Hepatocyte (in vitro differentiated cells): ENCODE measurements at regions not wholly inside any gene's neighbourhood (a gene's known extent, or its start where the extent isn't known, plus 50 kb on each side); places are given as distances from the start of the nearest gene placed in this dataset.

Experiments used
- EZH2 ChIP-seq: fragments of 200-600 bp; sonication (generic); IDR thresholded peaks from 2 replicates; pipeline ENCODE4 v1.6.1; 2016; ENCODE audit warnings: antibody characterized with exemption, mild to moderate bottlenecking, borderline replicate concordance
- EZH2phosphoT487 ChIP-seq: fragments of 200-600 bp; sonication (generic); IDR thresholded peaks from one replicate; pipeline ENCODE4 v1.6.1; 2018; ENCODE audit warnings: antibody characterized with exemption, mild to moderate bottlenecking, low read depth, moderate library complexity; ENCODE audit not compliant: unreplicated experiment, severe bottlenecking
- TF ChIP-seq, protein P1 (sequence below): fragments of 200-600 bp; sonication (generic); IDR thresholded peaks from 2 replicates; pipeline ENCODE4 v1.5.1; 2016; ENCODE audit warnings: antibody characterized with exemption, mild to moderate bottlenecking; ENCODE audit not compliant: poor library complexity

DNA sequence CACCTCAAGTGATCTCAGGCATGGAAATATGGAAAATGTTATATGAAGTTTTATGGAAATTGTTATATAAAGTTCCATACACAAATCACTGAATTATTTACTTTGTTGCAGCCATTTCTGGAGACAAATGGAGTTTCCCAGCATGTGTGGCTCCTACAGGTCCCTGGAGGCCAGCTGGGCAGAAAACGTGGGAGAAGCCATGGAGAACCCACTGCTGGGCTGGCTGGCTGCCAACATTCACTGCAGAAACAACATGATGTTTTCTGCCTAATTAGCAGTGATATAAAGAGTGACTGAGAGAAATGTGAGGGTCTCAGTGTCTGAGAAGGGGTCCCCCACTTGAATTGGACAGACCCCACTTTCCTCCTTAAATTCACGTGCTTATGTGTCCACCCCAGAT is 208.8 kb upstream of the IRX2 start:
- TF ChIP-seq, protein P1, sequence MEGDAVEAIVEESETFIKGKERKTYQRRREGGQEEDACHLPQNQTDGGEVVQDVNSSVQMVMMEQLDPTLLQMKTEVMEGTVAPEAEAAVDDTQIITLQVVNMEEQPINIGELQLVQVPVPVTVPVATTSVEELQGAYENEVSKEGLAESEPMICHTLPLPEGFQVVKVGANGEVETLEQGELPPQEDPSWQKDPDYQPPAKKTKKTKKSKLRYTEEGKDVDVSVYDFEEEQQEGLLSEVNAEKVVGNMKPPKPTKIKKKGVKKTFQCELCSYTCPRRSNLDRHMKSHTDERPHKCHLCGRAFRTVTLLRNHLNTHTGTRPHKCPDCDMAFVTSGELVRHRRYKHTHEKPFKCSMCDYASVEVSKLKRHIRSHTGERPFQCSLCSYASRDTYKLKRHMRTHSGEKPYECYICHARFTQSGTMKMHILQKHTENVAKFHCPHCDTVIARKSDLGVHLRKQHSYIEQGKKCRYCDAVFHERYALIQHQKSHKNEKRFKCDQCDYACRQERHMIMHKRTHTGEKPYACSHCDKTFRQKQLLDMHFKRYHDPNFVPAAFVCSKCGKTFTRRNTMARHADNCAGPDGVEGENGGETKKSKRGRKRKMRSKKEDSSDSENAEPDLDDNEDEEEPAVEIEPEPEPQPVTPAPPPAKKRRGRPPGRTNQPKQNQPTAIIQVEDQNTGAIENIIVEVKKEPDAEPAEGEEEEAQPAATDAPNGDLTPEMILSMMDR: no peak
- TF ChIP-seq EZH2: no peak
- TF ChIP-seq EZH2phosphoT487: no peak
